ENCODE measurements at regions not wholly inside any gene's neighbourhood (a gene's known extent, or its start where the extent isn't known, plus 50 kb on each side); places are given as distances from the start of the nearest gene placed in this dataset.
A peak's percentile ranks its signal among the peaks of the same experiment; 100 is the strongest.
"Not testable (repeated sequence)": the region's sequence is repeated elsewhere in the genome, so short reads cannot be mapped to it uniquely, and the experiment has no call there.

DNA sequence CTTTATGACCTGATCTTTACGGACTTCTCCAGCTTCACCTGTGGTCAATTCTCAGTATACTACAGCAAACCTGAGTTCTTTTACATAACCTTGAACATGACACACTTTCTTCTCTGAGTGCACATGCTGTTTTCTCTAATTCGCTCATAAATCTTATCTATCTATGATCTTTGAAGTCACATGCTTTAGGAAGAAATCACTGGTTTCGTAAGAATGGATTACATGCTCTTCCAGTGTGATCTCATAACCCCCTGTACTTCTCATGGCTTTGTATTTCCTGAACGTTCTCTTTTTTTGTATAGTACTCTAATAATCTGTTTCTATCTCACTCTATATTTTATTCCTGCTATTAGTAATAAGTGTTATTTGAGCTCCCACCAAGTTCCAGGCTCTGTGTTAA lies 1165.2 kb downstream of the TBL1XR1 start:
- no peak for DNase-seq

DNA sequence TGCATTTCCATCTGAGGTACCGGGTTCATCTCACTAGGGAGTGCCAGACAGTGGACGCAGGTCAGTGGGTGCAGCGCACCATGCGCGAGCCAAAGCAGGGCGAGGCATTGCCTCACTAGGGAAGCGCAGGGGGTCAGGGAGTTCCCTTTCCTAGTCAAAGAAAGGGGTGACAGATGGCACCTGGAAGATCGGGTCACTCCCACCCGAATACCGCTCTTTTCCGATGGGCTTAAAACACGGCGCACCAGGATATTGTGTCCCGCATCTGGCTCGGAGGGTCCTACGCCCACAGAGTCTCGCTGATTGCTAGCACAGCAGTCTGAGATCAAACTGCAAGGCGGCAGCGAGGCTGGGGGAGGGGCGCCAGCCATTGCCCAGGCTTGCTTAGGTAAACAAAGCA lies 1157.1 kb downstream of the NAALADL2 start:
- DNase-seq: not testable (repeated sequence)

DNA sequence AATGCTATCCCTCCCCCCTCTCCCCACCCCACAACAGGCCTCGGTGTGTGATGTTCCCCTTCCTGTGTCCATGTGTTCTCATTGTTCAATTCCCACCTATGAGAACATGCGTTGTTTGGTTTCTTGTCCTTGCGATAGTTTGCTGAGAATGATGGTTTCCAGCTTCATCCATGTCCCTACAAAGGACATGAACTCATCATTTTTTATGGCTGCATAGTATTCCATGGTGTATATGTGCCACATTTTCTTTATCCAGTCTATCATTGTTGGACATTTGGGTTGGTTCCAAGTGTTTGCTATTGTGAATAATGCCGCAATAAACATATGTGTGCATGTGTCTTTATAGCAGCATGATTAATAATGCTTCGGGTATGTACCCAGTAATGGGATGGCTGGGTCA lies 1156.1 kb downstream of the NAALADL2 start:
- not testable (repeated sequence) for DNase-seq

DNA sequence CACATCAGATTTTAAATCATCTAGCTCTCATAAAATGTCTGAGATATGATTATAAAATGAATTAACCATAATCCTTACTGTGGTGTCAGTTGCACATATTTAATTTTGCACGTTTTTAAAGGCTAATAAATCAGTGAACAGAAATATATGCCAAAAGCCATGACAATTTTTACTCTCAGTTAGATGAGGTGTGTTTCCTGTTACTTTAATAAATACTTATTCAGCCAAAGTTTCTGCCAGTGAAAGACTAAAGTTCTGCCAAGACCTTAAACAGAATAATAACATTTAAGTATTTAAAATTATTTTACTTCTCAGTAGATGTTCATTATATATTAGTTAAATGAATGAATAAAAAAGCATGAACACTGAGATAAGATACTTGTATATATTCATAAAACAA lies 1150.1 kb downstream of the NAALADL2 start:
- DNase-seq: no peak

DNA sequence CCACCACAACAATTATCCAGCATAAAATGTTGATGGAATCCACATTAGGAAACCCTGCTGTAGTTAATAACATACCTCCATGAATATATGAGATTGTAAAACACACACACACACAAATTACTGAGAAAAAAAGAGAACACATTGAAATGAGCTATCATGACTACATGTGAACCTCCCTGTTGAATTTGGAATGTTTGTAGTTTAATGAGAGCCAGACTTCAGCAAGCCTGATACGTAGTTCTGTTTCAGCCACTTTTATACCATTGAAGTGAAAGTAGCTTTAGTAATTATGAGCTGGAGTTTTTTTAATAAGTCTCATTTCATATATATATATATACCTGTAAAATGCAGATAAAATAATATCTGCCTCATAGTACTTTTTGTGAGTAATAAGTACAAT lies 1146.4 kb downstream of the NAALADL2 start:
- DNase-seq: no peak

DNA sequence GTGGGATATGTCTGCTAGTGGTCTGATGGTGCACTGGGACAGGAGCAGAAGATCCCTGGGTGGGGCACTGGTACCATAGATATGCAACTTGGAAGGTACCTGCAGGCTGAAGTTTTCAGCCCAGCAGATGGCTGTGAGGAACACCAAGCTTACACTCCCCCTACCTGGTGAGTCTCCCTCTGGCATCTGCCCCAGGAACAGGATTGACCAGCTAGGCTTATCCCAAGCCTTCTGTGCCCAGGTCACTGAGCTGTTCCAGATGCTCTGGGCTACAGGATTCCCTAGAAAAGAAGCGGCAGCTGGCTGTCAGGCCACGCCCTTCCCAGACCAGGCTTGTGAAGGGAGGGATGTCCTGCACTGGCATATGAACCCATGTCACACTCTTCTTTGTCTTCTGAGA lies 1130.0 kb downstream of the NAALADL2 start:
- DNase-seq: no peak

DNA sequence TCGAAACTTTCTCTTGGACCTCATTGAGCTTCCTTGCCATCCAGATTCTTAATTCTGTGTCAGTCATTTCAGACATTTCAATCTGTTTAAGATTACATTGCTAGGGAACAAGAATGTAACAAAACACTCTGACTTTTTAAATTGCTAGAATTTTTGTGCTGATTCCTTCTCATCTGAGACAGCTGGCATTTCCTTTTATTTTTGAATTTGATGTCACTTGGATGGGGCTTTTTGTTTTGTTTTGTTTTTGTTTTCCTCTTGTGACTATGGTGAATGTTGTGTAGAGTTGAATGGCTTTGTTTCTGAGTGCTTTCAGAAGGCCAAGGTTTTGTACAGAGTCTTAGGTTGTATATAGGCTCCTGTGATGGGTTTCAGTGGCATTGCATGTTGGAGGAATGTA lies 1129.3 kb downstream of the NAALADL2 start:
- DNase-seq: no peak

DNA sequence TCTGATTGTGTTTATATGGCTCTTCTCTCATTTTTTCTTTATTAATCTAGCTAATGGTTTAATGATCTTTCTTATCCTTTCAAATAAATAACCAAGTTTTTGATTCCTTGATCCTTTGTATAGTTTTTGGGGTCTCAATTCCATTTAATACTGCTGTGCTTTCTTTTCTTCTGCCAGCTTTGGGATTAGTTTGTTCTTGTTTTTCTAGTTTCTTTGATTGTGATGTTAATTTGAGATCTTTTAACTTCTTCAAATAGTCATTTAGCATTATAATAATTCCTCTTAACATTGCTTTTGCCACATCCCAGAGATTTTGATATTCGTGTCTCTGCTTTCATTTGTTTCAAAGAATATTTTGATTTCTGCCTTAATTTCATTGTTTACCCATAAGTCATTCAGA lies 1126.6 kb downstream of the NAALADL2 start:
- no peak for DNase-seq

DNA sequence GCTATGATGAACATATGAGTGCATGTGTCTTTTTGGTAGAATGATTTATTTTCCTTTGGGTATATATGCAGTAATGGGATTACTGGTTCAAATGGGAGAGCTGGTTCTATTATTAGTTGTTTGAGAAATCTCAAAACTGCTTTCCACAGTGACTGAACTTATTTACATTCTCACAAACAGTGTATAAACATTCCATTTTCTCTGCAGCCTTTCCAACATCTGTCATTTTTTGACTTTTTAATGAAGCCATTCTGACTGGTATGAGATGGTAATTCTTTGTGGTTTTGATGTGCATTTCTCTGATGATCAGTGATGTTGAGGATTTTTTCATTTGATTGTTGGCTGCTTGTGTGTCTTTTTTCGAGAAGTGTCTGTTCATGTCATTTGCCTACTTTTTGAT lies 1124.2 kb downstream of the NAALADL2 start:
- no peak for DNase-seq

DNA sequence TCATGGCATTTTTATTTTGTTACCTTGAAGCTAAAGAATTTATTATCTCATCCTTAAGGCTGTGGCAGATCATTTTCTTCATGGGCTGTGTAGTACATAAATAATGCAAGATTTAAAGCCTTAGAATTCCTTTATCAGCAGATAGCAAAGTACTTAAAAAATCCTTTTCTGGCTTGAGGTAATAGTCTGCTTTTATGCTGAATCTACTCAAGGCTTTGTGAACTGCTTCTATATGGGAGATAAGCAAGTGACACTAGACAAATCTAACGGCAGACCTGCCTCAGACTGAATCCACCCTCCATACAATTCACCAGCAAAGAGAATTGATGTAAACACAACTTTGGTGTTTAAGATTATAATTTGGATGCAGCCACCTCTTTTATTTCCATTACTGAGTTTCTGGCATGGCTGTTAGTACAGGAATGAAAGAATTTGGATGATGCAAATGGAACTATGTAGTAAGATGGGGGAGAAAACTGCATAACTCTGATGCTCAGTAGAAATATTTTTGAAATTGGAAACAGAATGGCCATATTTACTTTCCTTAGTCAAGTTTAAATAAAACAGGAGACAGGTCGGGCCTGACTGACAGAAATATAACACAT lies 1121.5 kb downstream of the NAALADL2 start:
- no peak for DNase-seq

DNA sequence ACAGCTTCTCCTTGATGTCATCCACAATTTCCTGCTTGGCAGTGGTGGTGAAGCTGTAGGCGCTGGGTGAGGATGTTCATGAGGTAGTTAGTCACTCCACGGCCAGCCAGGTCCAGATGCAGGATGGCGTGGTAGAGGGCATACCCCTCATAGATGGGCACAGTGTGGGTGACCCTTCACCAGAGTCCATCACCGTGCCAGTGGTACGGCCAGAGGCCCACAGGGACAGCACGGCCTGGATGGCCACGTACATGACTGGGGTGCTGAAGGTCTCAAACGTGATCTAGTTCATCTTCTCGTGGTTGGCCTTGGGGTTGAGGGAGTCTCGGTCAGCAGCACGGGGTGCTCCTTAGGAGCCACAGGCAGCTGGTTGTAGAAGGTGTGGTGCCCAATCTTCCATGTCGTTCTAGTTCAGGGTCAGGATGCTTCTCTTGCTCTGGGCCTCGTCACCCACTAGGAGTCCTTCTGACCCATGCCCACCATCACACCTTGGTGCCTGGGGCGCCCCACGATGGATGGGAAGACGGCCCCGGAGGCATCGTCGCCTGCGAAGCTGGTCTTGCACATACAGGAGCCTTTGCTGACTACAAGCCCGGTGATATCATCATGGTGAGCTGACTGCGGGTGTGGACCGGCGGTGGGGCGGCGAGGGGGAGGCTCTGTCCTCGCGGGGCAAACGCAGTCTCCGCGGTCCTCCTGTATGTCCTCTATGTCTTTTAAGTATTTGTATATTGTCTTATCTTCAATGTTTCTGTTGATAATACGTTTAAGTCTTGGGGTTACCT lies 1119.0 kb downstream of the NAALADL2 start:
- no peak for DNase-seq

DNA sequence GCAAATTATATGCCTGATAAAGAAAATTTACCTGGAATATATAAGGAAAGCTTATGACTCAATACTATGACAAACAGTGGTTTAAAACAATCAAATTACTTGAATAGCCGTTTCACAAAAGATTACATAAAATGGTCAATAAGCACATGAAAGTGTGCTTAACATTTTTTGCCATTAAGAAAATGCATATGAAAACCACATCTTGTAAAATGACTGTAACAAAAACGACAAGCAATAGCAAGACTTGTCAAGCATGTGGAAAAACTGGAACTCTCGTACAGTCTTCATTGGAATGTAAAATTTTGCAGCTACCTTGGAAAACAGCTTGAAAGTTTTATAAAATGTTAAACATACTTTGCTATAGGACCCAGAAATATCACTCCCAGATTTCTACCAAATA lies 1110.3 kb downstream of the NAALADL2 start:
- no peak for DNase-seq

DNA sequence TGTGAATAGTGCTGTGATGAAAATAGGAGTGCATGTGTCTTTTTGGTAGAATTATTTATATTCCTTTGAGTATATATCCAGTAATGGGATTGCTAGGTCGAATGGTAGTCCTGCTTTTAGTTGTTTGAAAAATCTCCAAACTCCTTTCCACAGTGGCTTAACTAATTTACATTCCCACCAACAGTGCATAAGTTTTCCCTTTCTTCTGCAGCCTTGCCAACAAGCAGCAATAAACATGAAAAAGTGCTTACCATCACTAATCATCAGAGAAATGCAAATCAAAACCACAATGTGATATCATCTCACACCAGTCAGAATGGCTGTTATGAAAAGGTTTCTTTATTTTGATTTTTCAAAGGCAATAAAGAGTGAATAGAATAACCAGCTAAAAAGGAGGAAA lies 1105.9 kb downstream of the NAALADL2 start:
- no peak for DNase-seq

DNA sequence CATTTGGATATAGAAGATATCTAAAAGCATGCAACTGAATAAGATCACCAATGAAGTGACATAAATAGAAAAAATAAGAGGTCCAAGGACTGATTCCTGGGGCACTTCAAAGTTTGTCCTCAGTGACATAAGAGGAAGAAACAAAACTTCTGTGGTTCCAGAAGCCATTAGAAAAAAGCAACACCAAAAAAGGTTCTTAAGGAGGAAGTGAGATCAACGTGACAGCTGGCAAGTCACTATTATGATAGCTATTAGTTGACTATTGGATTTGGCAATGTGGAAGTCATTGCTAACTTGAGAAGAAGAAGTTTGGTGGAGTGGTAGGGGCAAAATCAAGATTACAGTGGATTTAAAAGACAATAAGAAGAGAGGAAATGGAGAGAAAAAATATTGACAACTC lies 1098.3 kb downstream of the NAALADL2 start:
- no peak for DNase-seq

DNA sequence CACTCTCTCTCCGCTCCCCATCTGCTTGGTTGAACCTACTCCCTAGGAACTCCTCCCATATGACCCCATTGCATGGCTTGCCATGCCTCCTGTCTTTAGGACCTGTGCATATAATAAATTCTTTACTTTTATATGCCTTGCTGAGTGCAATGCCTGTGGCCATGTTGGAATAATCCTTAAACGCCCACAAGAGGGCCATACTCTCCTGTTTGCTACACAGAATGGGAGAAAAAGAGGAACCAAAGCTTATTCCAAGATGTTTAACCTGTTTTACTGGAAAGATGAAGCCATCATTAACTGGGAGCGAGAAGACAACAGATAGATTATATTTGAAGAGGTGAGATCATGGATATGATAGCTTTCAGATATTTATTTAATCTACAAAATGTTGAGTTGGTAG lies 1097.8 kb downstream of the NAALADL2 start:
- no peak for DNase-seq

DNA sequence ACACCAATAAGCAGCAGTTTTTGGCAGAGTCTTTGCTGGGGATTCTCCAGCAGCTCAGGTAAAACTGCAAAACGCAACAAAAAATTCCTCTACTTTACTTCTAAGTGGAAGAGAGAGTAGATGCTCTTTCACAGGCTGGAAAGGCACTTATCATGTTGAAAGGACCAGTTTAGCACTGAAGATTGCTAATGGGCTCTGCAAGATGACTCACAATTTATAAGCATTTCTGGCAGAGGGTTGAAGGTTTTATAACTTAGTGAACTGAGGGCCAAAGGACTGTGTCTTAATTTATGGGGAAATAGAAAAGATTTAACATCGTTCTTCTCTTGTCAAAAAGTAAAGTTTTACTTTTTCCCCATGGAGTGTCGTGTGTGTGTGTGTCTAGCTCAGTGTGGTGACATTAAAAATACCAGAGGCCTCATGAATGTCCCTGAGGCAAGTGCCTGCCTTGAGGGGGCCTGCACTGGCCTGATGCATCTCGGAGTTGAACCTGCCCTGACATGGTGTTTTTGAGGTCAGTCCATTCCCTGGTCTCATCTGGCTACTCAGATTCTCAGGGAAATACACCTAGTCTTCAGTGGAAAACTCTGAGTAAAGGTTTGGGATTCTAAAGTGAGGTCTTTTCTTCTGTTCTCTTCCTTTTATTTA lies 1092.0 kb downstream of the NAALADL2 start:
- no peak for DNase-seq

DNA sequence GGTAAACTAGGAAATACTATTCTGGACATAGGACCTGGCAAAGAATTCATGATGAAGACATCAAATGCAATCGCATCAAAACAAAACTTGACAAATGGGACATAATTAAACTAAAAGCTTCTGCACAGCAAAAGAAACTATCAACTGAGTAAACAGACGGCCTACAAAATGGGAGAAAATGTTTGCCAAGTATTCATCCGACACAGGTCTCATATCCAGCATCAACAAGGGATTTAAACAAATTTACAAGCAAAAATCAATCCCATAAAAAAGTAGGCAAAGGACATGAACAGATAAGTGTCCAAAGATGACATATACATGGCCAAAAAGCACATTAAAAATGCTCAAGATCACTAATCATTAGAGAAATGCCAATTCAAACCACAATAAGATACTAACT lies 1088.9 kb downstream of the NAALADL2 start:
- DNase-seq: peak; percentile 97

DNA sequence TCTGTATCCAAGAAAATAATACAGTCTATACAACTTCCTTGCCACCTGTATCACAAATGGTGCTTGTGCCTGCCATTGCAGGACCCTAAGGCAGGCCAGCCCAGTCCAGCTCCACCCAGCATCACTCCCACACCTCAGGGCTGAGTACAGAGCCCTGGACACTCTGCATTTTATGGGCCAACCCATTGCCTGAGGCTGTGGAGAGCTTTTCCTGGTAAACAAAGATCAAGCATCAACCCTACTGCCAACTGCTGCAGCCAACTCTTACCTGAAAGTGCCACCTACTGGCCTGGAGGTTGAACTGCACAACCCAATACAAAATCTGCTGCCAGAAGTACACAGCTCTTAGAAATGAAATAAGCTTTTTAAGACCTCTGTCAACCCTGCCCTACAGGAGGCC lies 1082.2 kb downstream of the NAALADL2 start:
- no peak for DNase-seq

DNA sequence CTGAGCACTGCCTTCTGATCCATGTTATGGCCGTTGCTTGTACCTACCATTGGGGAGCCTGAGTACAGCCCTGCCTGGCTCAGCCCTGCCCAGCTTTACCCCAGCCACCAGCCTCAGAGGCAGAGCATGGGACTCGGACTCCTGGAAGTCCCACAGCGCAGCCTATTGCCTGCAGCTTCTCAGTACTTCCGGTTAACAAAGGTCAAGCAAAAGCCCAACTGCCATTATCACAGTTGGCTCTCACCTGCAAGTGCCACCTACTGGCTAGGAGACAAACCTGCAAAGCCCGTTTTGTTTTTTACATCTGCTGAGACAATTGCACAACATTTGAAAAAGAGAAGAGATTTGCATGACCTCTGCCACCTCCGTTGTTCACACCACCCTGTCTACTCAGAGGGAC lies 1081.7 kb downstream of the NAALADL2 start:
- DNase-seq: no peak

DNA sequence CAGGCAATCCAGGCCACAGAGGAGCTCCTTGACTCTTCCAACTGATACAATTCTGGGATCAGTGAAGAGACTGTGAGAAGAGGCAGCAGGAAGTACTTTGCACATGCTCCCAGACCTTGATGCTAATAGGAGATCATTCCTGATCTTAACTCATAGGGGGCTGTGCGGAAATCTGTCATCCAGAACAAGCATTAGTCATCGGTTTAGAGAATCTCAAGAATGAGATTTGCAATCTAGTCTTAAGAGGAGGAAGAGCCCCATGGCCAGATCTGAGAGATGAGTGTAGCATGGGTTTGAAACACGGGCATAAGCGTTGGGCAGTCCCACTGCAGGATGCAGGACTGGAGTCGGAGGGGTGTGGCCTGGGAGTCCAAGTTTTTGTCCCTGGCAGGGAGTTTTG lies 1081.1 kb downstream of the NAALADL2 start:
- no peak for DNase-seq

DNA sequence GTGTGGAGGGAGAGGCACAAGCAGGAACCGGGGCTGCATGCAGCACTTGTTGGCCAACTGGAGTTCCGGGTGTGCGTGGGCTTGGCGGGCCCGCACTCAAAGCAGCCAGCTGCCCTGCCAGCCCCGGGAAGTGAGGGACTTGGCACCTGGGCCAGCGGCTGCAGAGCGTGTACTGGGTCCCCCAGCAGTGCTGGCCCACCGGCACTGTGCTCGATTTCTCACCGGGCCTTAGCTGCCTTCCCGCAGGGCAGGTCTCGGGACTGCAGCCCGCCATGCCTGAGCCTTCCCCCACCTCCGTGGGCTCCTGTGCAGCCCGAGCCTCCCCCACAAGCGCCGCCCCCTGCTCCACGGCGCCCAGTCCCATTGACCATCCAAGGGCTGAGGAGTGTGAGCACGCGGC lies 1078.2 kb downstream of the NAALADL2 start:
- DNase-seq: not testable (repeated sequence)

DNA sequence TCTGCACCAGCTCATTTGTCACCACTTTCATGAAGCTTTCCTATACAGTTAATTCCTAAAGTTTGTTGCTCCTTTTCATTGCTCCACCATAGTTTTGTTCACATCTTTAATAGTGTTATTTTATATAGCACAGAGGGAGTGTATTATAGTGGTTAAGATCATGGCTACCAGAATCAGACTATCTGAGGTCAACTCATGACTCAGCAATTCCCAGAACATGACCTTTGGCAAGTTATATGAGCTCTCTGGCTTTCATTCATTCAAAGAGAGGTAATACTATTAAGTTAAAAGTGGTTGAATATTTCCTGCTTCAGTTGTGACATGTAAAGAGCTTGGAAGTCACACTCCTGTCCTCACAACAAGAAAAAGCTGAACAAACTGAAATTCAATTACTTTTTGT lies 1073.5 kb downstream of the NAALADL2 start:
- DNase-seq: no peak

DNA sequence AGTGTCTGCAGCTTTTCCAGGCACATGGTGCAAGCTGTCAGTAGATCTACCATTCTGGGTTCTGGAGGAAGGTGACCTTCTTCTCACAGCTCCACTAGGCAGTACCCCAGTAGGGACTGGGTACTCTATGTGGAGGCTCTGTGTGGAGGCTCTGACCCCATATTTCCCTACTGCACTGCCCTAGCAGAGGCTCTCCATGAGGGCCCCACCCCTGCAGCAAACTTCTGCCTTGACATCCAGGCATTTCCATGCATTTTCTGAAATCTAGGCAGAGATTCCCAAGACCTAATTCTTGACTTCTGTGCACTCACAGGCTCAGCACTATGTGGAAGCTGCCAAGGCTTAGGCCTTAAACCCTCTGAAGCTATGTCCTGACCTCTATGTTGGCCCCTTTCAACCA lies 1060.0 kb downstream of the NAALADL2 start:
- DNase-seq: no peak

DNA sequence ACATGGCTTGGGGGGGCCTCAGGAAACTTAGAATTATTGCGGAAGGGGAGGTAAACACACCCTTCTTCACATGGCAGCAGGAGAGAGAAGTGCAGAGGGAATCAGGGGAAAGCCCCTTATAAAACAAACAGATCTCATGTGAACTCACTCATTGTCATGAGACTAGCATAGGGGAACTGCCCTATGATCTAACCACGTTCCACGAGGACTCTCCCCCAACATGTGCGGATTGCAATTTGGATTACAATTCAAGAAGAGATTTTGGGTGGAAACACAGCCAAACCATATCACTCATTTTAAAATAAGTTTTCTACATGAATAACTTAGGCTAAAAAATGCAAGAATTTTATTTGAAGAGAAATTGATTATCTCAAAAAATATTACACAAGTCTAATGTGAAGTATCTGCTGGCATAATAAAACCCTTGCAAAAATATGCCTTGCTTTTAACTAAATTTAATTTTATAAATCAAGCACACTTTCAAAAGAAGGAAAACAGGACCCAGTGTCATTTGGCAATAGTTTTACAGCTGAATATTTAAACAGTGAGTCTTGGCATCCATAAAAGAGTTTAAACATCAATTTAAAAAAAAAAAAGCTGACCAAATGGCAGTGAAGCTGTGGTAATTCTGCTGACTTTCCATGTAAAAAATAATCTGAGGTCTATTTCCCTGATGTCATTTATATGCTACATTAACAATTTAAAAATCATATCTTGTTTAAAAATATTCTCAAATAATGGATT lies 1057.2 kb downstream of the NAALADL2 start:
- no peak for DNase-seq

All from NCI-H1092 treated with DMSO at 0.1 percent for 48 hours (cell line).